ENCODE measurements at regions not wholly inside any gene's neighbourhood (a gene's known extent, or its start where the extent isn't known, plus 50 kb on each side); places are given as distances from the start of the nearest gene placed in this dataset.
"Not testable (repeated sequence)": the region's sequence is repeated elsewhere in the genome, so short reads cannot be mapped to it uniquely, and the experiment has no call there.

DNA sequence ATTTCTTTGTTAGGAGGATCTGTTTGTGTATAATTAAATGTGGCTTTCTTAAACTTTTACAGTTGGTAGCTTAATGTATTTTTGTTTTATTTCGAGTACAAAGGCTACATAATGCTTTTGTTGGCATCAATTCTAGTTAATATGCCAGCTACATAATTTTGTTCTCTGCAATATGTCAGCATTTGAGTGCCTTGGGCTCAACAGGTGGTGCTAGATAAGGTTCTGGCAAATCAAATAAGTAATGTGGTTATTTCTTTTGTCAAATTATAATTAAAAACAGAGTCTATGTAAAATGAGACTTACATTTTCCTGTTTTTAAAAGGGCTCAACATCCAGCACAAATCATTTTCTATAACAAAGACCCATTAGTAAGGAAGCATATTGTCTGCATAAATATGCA is 410.6 kb upstream of the NR5A2 start:
- Histone ChIP-seq H3K27me3 (ENCODE audit: insufficient read depth, low read depth, low read length) (no peaks in the 10 kb centered on the region), H2AFZ (ENCODE audit: low read depth, low read length) (no peak overlapping the region), H3K27ac (ENCODE audit: low read length) (no peak overlapping the region), H3K9ac (ENCODE audit: low read length) (no peak overlapping the region), H3K4me3 (ENCODE audit: low read length) (no peak overlapping the region), H3K36me3 (ENCODE audit: insufficient read depth, low read length) (no peaks in the 10 kb centered on the region), H3F3A (ENCODE audit: insufficient read depth, low read length, poor library complexity, severe bottlenecking) (no peaks in the 10 kb centered on the region), H3K9me2 (ENCODE audit: insufficient read depth, low read length) (no peaks in the 10 kb centered on the region), H4K20me1 (ENCODE audit: insufficient read depth) (no peaks in the 10 kb centered on the region), H3K9me3 (ENCODE audit: low read length) (no peaks in the 10 kb centered on the region), H3K4me2 (ENCODE audit: low read length) (no peak overlapping the region), H3K79me2 (replicated peaks; ENCODE audit: insufficient read depth, low read length) (no peaks in the 10 kb centered on the region)
- TF ChIP-seq MXI1 (conservative IDR thresholded peaks at IDR 0.05; ENCODE audit: poor library complexity, severe bottlenecking) (no peak), POLR2AphosphoS5 (IDR thresholded peaks at IDR 0.05) (no peak), TAF1 (IDR thresholded peaks at IDR 0.05; ENCODE audit: low read depth) (no peak), EZH2 (IDR thresholded peaks at IDR 0.05; ENCODE audit: borderline replicate concordance, insufficient read depth, low read length, poor library complexity, severe bottlenecking) (no peak), SMC3 (conservative IDR thresholded peaks at IDR 0.05; ENCODE audit: poor library complexity) (no peak), EP300 (conservative IDR thresholded peaks at IDR 0.05; ENCODE audit: poor library complexity, severe bottlenecking) (no peak), CTCF (IDR thresholded peaks at IDR 0.05; ENCODE audit: poor library complexity, severe bottlenecking) (no peak), RAD21 (conservative IDR thresholded peaks at IDR 0.05) (no peak)
- TF ChIP-seq, protein P1, sequence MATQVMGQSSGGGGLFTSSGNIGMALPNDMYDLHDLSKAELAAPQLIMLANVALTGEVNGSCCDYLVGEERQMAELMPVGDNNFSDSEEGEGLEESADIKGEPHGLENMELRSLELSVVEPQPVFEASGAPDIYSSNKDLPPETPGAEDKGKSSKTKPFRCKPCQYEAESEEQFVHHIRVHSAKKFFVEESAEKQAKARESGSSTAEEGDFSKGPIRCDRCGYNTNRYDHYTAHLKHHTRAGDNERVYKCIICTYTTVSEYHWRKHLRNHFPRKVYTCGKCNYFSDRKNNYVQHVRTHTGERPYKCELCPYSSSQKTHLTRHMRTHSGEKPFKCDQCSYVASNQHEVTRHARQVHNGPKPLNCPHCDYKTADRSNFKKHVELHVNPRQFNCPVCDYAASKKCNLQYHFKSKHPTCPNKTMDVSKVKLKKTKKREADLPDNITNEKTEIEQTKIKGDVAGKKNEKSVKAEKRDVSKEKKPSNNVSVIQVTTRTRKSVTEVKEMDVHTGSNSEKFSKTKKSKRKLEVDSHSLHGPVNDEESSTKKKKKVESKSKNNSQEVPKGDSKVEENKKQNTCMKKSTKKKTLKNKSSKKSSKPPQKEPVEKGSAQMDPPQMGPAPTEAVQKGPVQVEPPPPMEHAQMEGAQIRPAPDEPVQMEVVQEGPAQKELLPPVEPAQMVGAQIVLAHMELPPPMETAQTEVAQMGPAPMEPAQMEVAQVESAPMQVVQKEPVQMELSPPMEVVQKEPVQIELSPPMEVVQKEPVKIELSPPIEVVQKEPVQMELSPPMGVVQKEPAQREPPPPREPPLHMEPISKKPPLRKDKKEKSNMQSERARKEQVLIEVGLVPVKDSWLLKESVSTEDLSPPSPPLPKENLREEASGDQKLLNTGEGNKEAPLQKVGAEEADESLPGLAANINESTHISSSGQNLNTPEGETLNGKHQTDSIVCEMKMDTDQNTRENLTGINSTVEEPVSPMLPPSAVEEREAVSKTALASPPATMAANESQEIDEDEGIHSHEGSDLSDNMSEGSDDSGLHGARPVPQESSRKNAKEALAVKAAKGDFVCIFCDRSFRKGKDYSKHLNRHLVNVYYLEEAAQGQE (IDR thresholded peaks at IDR 0.05; ENCODE audit: borderline replicate concordance) = no peak

GRCh38 chr1:199619223-199619622 is 408.3 kb upstream of the NR5A2 start:
- no peaks in the 10 kb centered on the region for H3K79me2 ChIP-seq (replicated peaks; ENCODE audit: insufficient read depth, low read length)

GRCh38 chr1:199626228-199626627 is 401.3 kb upstream of the NR5A2 start:
- not testable (repeated sequence) for H3K9me2 ChIP-seq (ENCODE audit: insufficient read depth, low read length); H4K20me1 ChIP-seq (ENCODE audit: insufficient read depth); H3K27me3 ChIP-seq (ENCODE audit: insufficient read depth, low read depth, low read length); H3F3A ChIP-seq (ENCODE audit: insufficient read depth, low read length, poor library complexity, severe bottlenecking); H3K36me3 ChIP-seq (ENCODE audit: insufficient read depth, low read length); H3K9me3 ChIP-seq (ENCODE audit: low read length); H3K79me2 ChIP-seq (replicated peaks; ENCODE audit: insufficient read depth, low read length); H3K27ac ChIP-seq (ENCODE audit: low read length); H3K4me3 ChIP-seq (ENCODE audit: low read length); H3K9ac ChIP-seq (ENCODE audit: low read length); H3K4me2 ChIP-seq (ENCODE audit: low read length); H2AFZ ChIP-seq (ENCODE audit: low read depth, low read length)

More at GRCh38 chr1:199619223-199619622, 408.3 kb upstream of the NR5A2 start:
- TF ChIP-seq CTCF (IDR thresholded peaks at IDR 0.05; ENCODE audit: poor library complexity, severe bottlenecking) = no peak
- H3K27ac ChIP-seq (ENCODE audit: low read length) = no peak overlapping the region
- no peaks in the 10 kb centered on the region for H3K36me3 ChIP-seq (ENCODE audit: insufficient read depth, low read length)
- no peaks in the 10 kb centered on the region for H3F3A ChIP-seq (ENCODE audit: insufficient read depth, low read length, poor library complexity, severe bottlenecking)
- H3K9me2 ChIP-seq (ENCODE audit: insufficient read depth, low read length) = no peaks in the 10 kb centered on the region
- no peak overlapping the region for H3K9ac ChIP-seq (ENCODE audit: low read length)
- H2AFZ ChIP-seq (ENCODE audit: low read depth, low read length) = no peak overlapping the region
- no peaks in the 10 kb centered on the region for H4K20me1 ChIP-seq (ENCODE audit: insufficient read depth)
- no peaks in the 10 kb centered on the region for H3K27me3 ChIP-seq (ENCODE audit: insufficient read depth, low read depth, low read length)
- no peaks in the 10 kb centered on the region for H3K9me3 ChIP-seq (ENCODE audit: low read length)
- no peak overlapping the region for H3K4me2 ChIP-seq (ENCODE audit: low read length)
- H3K4me3 ChIP-seq (ENCODE audit: low read length) = no peak overlapping the region

Measured in neural cell (in vitro differentiated cells).